Ascending aorta (tissue), 2 donors: ENCODE measurements at regions not wholly inside any gene's neighbourhood (a gene's known extent, or its start where the extent isn't known, plus 50 kb on each side); places are given as distances from the start of the nearest gene placed in this dataset.
"Not testable (repeated sequence)": the region's sequence is repeated elsewhere in the genome, so short reads cannot be mapped to it uniquely, and the experiment has no call there.

Experiments used
- DNase-seq, 2 donors: peaks; one replicate each; pipeline ENCODE4 v3.0.0-alpha.2; 2019; ENCODE audit warnings: low spot score in 2 of 2
- H3K27ac ChIP-seq, 2 donors: fragments of 200-600 bp; sonication (generic); one replicate each; pipeline ENCODE4 v1.5.1; 2016 to 2017; ENCODE audit warnings: mild to moderate bottlenecking in 1 of 2
- H3K27me3 ChIP-seq: fragments of 200-600 bp; sonication (generic); one replicate; pipeline ENCODE4 v1.5.1; 2017
- H3K36me3 ChIP-seq, 2 donors: fragments of 200-600 bp; sonication (generic); one replicate each; pipeline ENCODE4 v1.5.1; 2016
- H3K4me1 ChIP-seq, 2 donors: fragments of 200-600 bp; sonication (generic); one replicate each; pipeline ENCODE4 v1.5.1; 2016 to 2017; ENCODE audit warnings: mild to moderate bottlenecking in 1 of 2
- H3K4me3 ChIP-seq, 2 donors: fragments of 200-600 bp; sonication (generic); one replicate each; pipeline ENCODE4 v1.5.1; 2016 to 2017; ENCODE audit warnings: mild to moderate bottlenecking in 1 of 2
- H3K9me3 ChIP-seq, 2 donors: fragments of 200-600 bp; sonication (generic); one replicate each; pipeline ENCODE4 v1.5.1; 2016
- intact Hi-C: fragments of 100-400 bp; cut with DNase I; formaldehyde crosslinking; loops from one replicate; pipeline ENCODE4 v1.15.1; 2023
- TF ChIP-seq, protein P1 (sequence below), 3 experiments: fragments of 200-600 bp in 2 of 3; fragments of 450-650 bp in 1 of 3; sonication (generic) in 2 of 3; IDR thresholded peaks; one replicate each; pipeline ENCODE4 v1.5.1; 2016 to 2019; ENCODE audit warnings: antibody characterized with exemption in 3 of 3, mild to moderate bottlenecking in 1 of 3, moderate library complexity in 1 of 3

- no peak for DNase-seq
- Histone ChIP-seq H3K27me3 (no peaks in the 10 kb centered on the region), H3K36me3 (peaks cover 69 to 96% of the 10 kb centered on the region in 2 donors), H3K4me3 (no peak overlapping the region), H3K4me1 (no peaks in the 10 kb centered on the region), H3K9me3 (peaks cover 9 to 83% of the 10 kb centered on the region in 2 donors), H3K27ac (no peak overlapping the region)
- TF ChIP-seq, protein P1, sequence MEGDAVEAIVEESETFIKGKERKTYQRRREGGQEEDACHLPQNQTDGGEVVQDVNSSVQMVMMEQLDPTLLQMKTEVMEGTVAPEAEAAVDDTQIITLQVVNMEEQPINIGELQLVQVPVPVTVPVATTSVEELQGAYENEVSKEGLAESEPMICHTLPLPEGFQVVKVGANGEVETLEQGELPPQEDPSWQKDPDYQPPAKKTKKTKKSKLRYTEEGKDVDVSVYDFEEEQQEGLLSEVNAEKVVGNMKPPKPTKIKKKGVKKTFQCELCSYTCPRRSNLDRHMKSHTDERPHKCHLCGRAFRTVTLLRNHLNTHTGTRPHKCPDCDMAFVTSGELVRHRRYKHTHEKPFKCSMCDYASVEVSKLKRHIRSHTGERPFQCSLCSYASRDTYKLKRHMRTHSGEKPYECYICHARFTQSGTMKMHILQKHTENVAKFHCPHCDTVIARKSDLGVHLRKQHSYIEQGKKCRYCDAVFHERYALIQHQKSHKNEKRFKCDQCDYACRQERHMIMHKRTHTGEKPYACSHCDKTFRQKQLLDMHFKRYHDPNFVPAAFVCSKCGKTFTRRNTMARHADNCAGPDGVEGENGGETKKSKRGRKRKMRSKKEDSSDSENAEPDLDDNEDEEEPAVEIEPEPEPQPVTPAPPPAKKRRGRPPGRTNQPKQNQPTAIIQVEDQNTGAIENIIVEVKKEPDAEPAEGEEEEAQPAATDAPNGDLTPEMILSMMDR (IDR thresholded peaks at IDR 0.05) = no peak
- intact Hi-C loops = no loop called here
Measured at GRCh38 chr15:25095179-25095578, 140.4 kb downstream of the SNRPN start.

DNA sequence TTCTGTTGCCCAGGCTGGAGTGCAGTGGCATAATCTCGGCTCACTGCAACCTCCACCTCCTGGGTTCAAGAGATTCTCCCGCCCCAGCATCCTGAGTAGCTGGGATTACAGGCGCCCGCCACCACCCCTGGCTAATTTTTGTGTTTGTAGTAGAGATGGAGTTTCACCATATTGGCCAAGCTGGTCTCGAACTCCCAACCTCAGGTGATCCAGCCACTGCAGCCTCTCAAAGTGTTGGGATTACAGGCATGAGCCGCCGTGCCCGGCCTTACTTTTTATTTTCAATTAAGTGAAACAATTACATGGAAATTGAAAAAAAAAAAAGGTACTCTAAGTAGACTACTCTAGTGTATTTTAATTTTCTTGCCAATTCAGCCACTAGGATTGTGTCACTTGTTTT lies 145.2 kb downstream of the SNRPN start:
- H3K27ac ChIP-seq, intact Hi-C loops, H3K4me1 ChIP-seq, DNase-seq, H3K4me3 ChIP-seq, H3K27me3 ChIP-seq: not testable (repeated sequence)
- Histone ChIP-seq H3K36me3 (peaks cover 59 to 96% of the 10 kb centered on the region in 2 donors), H3K9me3 (peaks cover 11 to 87% of the 10 kb centered on the region in 2 donors)

DNA sequence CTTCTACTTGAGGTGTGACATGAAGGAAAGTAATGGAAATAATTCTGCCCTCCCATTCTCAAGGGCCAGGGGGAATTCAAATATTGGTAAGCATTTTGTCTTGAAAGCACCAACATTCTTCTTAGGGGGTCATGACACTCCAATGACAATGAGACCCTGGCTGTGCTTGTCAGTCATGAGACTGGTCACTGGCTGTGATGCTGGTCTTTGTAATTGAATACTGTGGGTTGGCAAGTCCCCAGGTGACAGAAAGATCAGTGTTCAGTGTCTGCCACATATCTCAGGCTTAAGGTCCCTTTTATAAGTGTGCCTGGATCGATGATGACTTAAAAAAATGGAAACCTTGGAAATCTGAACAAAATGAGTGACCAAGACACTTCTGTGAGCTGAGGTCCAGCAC lies 151.4 kb downstream of the SNRPN start:
- TF ChIP-seq, protein P1 (IDR thresholded peaks at IDR 0.05) = no peak
- H3K27ac ChIP-seq = no peak overlapping the region
- peaks cover 69 to 100% of the 10 kb centered on the region in 2 donors for H3K36me3 ChIP-seq
- intact Hi-C loops = no loop called here
- H3K27me3 ChIP-seq = no peaks in the 10 kb centered on the region
- H3K4me1 ChIP-seq = no peaks in the 10 kb centered on the region
- peaks cover 19 to 81% of the 10 kb centered on the region in 2 donors for H3K9me3 ChIP-seq
- no peak overlapping the region for H3K4me3 ChIP-seq
- DNase-seq = no peak

GRCh38 chr15:25133804-25134203 lies 179.0 kb downstream of the SNRPN start:
- intact Hi-C loops = no loop called here
- Histone ChIP-seq H3K36me3 (peaks cover 0 to 16% of the 10 kb centered on the region in 2 donors), H3K9me3 (peaks cover 16 to 34% of the 10 kb centered on the region in 2 donors), H3K4me1 (no peaks in the 10 kb centered on the region), H3K27me3 (no peaks in the 10 kb centered on the region), H3K4me3 (no peak overlapping the region), H3K27ac (no peak overlapping the region)
- no peak for DNase-seq
- TF ChIP-seq, protein P1 (IDR thresholded peaks at IDR 0.05) = no peak

DNA sequence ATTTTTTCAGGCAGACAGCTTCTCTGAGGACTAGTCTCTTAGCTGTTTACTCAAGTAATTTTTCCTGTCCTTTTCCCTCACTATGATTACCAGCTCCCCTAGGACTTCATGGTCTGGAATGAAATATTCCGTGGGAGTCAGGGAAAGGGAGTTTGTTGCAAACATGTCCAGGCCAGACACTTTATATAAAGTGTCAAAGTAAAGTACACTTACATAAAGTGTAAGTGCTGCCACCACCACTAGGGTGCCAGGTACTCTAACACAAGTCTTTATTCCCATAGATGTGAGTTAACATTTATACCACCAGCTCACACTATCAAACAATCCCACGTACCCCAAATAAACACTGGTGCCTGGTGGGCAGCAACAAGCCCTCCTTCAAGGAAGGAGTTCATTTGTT lies 179.8 kb downstream of the SNRPN start:
- H3K4me1 ChIP-seq = no peaks in the 10 kb centered on the region
- no peak overlapping the region for H3K27ac ChIP-seq
- peaks cover 10 to 26% of the 10 kb centered on the region in 2 donors for H3K9me3 ChIP-seq
- no peak overlapping the region for H3K4me3 ChIP-seq
- TF ChIP-seq, protein P1 (IDR thresholded peaks at IDR 0.05) = no peak
- H3K36me3 ChIP-seq = peaks cover 0 to 11% of the 10 kb centered on the region in 2 donors
- H3K27me3 ChIP-seq = no peaks in the 10 kb centered on the region
- intact Hi-C loops = no loop called here
- no peak for DNase-seq

DNA sequence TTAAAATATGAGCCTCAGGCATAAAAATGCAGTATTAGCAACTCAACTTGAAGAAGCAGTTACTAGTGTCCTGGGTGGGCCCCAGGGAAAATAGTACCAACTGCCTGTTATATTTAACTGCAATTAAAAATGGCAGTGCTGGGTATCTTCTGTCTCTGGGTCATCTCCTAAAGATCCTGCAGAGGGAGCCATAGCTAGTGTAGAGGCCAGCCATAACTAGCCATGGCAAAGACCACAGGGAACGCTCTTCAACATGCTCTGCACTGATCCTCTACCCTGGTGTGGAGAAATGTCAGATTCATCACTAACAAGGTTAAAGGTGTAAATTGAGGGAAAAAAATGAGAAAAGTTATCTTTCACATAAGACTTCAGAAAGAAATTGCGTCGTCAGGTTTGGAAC lies 181.3 kb downstream of the SNRPN start:
- no peaks in the 10 kb centered on the region for H3K4me1 ChIP-seq
- no peak overlapping the region for H3K4me3 ChIP-seq
- H3K9me3 ChIP-seq = peaks cover 6 to 19% of the 10 kb centered on the region in 2 donors
- intact Hi-C loops = no loop called here
- DNase-seq = no peak
- TF ChIP-seq, protein P1 (IDR thresholded peaks at IDR 0.05) = peak in 1 of 3 experiments; percentile 24
- H3K27me3 ChIP-seq = no peaks in the 10 kb centered on the region
- peaks cover 0 to 4% of the 10 kb centered on the region in 2 donors for H3K36me3 ChIP-seq
- H3K27ac ChIP-seq = no peak overlapping the region
